GM12892 (cell line): ENCODE measurements at regions not wholly inside any gene's neighbourhood (a gene's known extent, or its start where the extent isn't known, plus 50 kb on each side); places are given as distances from the start of the nearest gene placed in this dataset.

Experiments used
- POLR2A ChIP-seq: IDR thresholded peaks from 2 replicates; pipeline ENCODE4 v1.6.1; 2011; ENCODE audit warnings: low read depth, low read length, control low read depth
- POLR2AphosphoS5 ChIP-seq: IDR thresholded peaks from 2 replicates; pipeline ENCODE4 v1.6.1; 2011; ENCODE audit warnings: low read depth, low read length, control low read depth
- TAF1 ChIP-seq: IDR thresholded peaks from 2 replicates; pipeline ENCODE4 v1.6.1; 2011; ENCODE audit warnings: low read depth, mild to moderate bottlenecking, control low read depth, low read length, borderline replicate concordance

GRCh38 chr3:180421221-180421620 is 180.7 kb upstream of the TTC14 start:
- no peak for TF ChIP-seq POLR2A
- TF ChIP-seq POLR2AphosphoS5: no peak
- no peak for TF ChIP-seq TAF1
